Fibroblast of lung (primary cell): ENCODE measurements at regions not wholly inside any gene's neighbourhood (a gene's known extent, or its start where the extent isn't known, plus 50 kb on each side); places are given as distances from the start of the nearest gene placed in this dataset.

Experiments used
- DNase-seq, 2 donors: peaks; one replicate each; pipeline versions ENCODE4 v3.0.0 to v3.0.0-alpha.2; 2010; ENCODE audit warnings: low read depth in 2 of 2
- H2AFZ ChIP-seq: 2 replicates; pipeline ENCODE4 v1.5.1; 2012; ENCODE audit warnings: low read length, control low read depth, inconsistent platforms
- H3K27ac ChIP-seq: 2 replicates; pipeline ENCODE4 v1.5.1; 2011; ENCODE audit warnings: low read length, control low read depth; ENCODE audit not compliant: insufficient read depth
- H3K27me3 ChIP-seq: 2 replicates; pipeline ENCODE4 v1.5.1; 2011; ENCODE audit warnings: mild to moderate bottlenecking, low read length; ENCODE audit not compliant: control insufficient read depth, insufficient read depth
- H3K36me3 ChIP-seq: 2 replicates; pipeline ENCODE4 v1.5.1; 2011; ENCODE audit warnings: low read length; ENCODE audit not compliant: control insufficient read depth, insufficient read depth
- H3K4me1 ChIP-seq: 2 replicates; pipeline ENCODE4 v1.5.1; 2011; ENCODE audit warnings: low read length; ENCODE audit not compliant: control insufficient read depth, insufficient read depth; ENCODE audit errors: extremely low read depth
- H3K4me2 ChIP-seq: 2 replicates; pipeline ENCODE4 v1.5.1; 2011; ENCODE audit warnings: low read length, control low read depth; ENCODE audit not compliant: insufficient read depth; ENCODE audit errors: extremely low read depth
- H3K4me3 ChIP-seq, 4 experiments: fragments of 200-600 bp in 1 of 4; sonication (generic) in 1 of 4; replicated peaks in 1 of 4; 2 replicates each; pipeline ENCODE4 v1.5.1; 2011 to 2016; ENCODE audit warnings: low read length in 4 of 4, low read depth in 3 of 4, mild to moderate bottlenecking in 3 of 4, control low read depth in 2 of 4, inconsistent platforms in 1 of 4, mixed read lengths in 1 of 4; ENCODE audit not compliant: insufficient read depth in 1 of 4; ENCODE audit errors: control extremely low read depth in 1 of 4
- H3K79me2 ChIP-seq: 2 replicates; pipeline ENCODE4 v1.5.1; 2012; ENCODE audit warnings: mild to moderate bottlenecking, low read length, inconsistent platforms; ENCODE audit not compliant: control insufficient read depth, insufficient read depth
- H3K9ac ChIP-seq: 2 replicates; pipeline ENCODE4 v1.5.1; 2011; ENCODE audit warnings: mild to moderate bottlenecking, low read length, control low read depth; ENCODE audit not compliant: insufficient read depth
- H3K9me3 ChIP-seq: 2 replicates; pipeline ENCODE4 v1.5.1; 2012; ENCODE audit warnings: low read depth, low read length; ENCODE audit not compliant: control insufficient read depth, insufficient read depth
- H4K20me1 ChIP-seq: 2 replicates; pipeline ENCODE4 v1.5.1; 2011; ENCODE audit warnings: low read length; ENCODE audit not compliant: control insufficient read depth, insufficient read depth; ENCODE audit errors: extremely low read depth
- CTCF ChIP-seq, 2 donors: IDR thresholded peaks in 1 of 2; conservative IDR thresholded peaks in 1 of 2; 1 replicate in 1 of 2; 2 replicates in 1 of 2; pipeline ENCODE4 v1.5.1; 2011 to 2012; ENCODE audit warnings: low read length in 2 of 2, control low read depth in 1 of 2, inconsistent platforms in 1 of 2, low read depth in 1 of 2, mild to moderate bottlenecking in 1 of 2
- EZH2 ChIP-seq: IDR thresholded peaks from 2 replicates; pipeline ENCODE4 v1.5.1; 2012; ENCODE audit warnings: low read length, control low read depth, mild to moderate bottlenecking; ENCODE audit errors: missing control alignments

GRCh38 chr6:9464583-9464982 is 950.3 kb downstream of the TFAP2A start:
- no peak overlapping the region for H3K4me2 ChIP-seq

GRCh38 chr6:9463311-9463710 is 951.6 kb downstream of the TFAP2A start:
- Histone ChIP-seq H3K27me3 (no peaks in the 10 kb centered on the region), H4K20me1 (no peaks in the 10 kb centered on the region), H3K4me3 (no peak overlapping the region), H3K9ac (no peak overlapping the region), H3K9me3 (no peaks in the 10 kb centered on the region), H3K79me2 (no peaks in the 10 kb centered on the region), H2AFZ (no peak overlapping the region), H3K27ac (no peak overlapping the region), H3K4me2 (no peak overlapping the region), H3K36me3 (no peaks in the 10 kb centered on the region), H3K4me1 (no peaks in the 10 kb centered on the region)
- DNase-seq = no peak
- TF ChIP-seq CTCF (conservative IDR thresholded peaks at IDR 0.05 in 1 of 2, IDR thresholded peaks at IDR 0.05 in 1 of 2; ENCODE audit: low read depth in 1 of 2, low read length in 2 of 2) (no peak), EZH2 (no peak)

More at GRCh38 chr6:9464583-9464982, 950.3 kb downstream of the TFAP2A start:
- no peak for DNase-seq
- Histone ChIP-seq H2AFZ (no peak overlapping the region), H3K9ac (no peak overlapping the region), H3K4me3 (no peak overlapping the region), H4K20me1 (no peaks in the 10 kb centered on the region), H3K79me2 (no peaks in the 10 kb centered on the region), H3K4me1 (no peaks in the 10 kb centered on the region), H3K9me3 (no peaks in the 10 kb centered on the region), H3K27ac (no peak overlapping the region), H3K27me3 (no peaks in the 10 kb centered on the region), H3K36me3 (no peaks in the 10 kb centered on the region)
- TF ChIP-seq EZH2 = no peak
- TF ChIP-seq CTCF (conservative IDR thresholded peaks at IDR 0.05 in 1 of 2, IDR thresholded peaks at IDR 0.05 in 1 of 2; ENCODE audit: low read depth in 1 of 2, low read length in 2 of 2) = no peak

GRCh38 chr6:9461188-9461587 is 953.7 kb downstream of the TFAP2A start:
- Histone ChIP-seq H3K36me3 (no peaks in the 10 kb centered on the region), H3K9me3 (no peaks in the 10 kb centered on the region), H4K20me1 (no peaks in the 10 kb centered on the region), H3K4me3 (no peak overlapping the region), H2AFZ (no peak overlapping the region), H3K4me2 (no peak overlapping the region), H3K9ac (no peak overlapping the region), H3K79me2 (no peaks in the 10 kb centered on the region), H3K27me3 (no peaks in the 10 kb centered on the region), H3K27ac (no peak overlapping the region), H3K4me1 (no peaks in the 10 kb centered on the region)
- DNase-seq = no peak
- no peak for TF ChIP-seq EZH2
- TF ChIP-seq CTCF (conservative IDR thresholded peaks at IDR 0.05 in 1 of 2, IDR thresholded peaks at IDR 0.05 in 1 of 2; ENCODE audit: low read depth in 1 of 2, low read length in 2 of 2) = no peak
